ENCODE measurements at regions not wholly inside any gene's neighbourhood (a gene's known extent, or its start where the extent isn't known, plus 50 kb on each side); places are given as distances from the start of the nearest gene placed in this dataset.
"Not testable (repeated sequence)": the region's sequence is repeated elsewhere in the genome, so short reads cannot be mapped to it uniquely, and the experiment has no call there.

DNA sequence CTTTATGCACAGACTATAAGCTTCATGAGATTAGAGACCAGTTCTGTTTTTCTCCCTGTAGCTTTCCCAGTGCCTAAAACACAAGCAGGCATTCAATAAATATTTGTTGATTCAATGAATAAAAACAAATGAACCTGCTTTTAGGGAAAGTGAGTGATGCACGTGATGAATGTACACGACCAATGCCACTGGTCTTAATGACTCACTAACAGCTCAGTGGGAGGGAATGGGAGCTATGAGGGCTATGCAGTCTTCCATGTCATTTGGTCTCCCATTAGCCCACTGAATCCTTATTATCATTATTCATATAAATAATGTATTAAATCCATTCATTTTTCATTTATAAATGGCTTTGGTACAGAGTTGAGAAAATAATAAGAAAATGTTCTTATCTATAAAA is 247.4 kb downstream of the FBXO8 start:
- H3K4me1 Mint-ChIP-seq = no peaks in the 10 kb centered on the region
- no peaks in the 10 kb centered on the region for H3K27me3 Mint-ChIP-seq
- no peaks in the 10 kb centered on the region for H3K36me3 Mint-ChIP-seq
- H3K27ac Mint-ChIP-seq = no peak overlapping the region
- H3K9me3 Mint-ChIP-seq = no peaks in the 10 kb centered on the region
- H3K4me3 Mint-ChIP-seq = no peak overlapping the region

GRCh38 chr4:174023641-174024040 is 259.8 kb downstream of the FBXO8 start:
- Mint-ChIP-seq H3K27ac (no peak overlapping the region), H3K27me3 (peaks cover 2% of the 10 kb centered on the region), H3K4me3 (no peak overlapping the region), H3K9me3 (peaks cover 0 to 4% (median 1%) of the 10 kb centered on the region in 3 donors), H3K36me3 (peaks cover 2% of the 10 kb centered on the region), H3K4me1 (no peaks in the 10 kb centered on the region)

GRCh38 chr4:174018236-174018635 is 265.2 kb downstream of the FBXO8 start:
- H3K27me3 Mint-ChIP-seq = no peaks in the 10 kb centered on the region
- H3K4me1 Mint-ChIP-seq = no peaks in the 10 kb centered on the region
- peaks cover 2% of the 10 kb centered on the region for H3K36me3 Mint-ChIP-seq
- H3K4me3 Mint-ChIP-seq = no peak overlapping the region
- H3K27ac Mint-ChIP-seq = no peak overlapping the region
- H3K9me3 Mint-ChIP-seq = peaks cover 0 to 1% (median 0%) of the 10 kb centered on the region in 3 donors

DNA sequence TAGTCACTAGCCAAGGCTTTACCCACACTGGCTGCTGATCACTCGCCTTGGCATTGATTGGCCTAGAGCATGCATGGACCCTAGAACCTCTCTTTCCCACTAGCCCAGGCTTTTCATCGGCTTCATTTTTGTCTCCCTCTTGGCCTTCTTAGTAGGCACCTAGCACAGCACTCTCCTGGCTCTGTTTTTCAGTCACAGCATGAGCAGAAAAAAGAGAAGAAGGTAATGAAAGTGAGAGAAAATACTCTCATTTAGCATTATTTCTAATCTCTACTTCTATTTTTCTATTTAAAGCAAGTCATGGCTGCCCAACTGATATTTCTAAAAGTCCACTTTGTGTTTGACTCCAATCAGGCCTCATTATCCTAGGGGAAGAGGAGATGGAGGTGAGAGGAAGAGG is 267.2 kb downstream of the FBXO8 start:
- Mint-ChIP-seq H3K27ac (no peak overlapping the region), H3K27me3 (no peaks in the 10 kb centered on the region), H3K9me3 (peaks cover 0 to 1% (median 0%) of the 10 kb centered on the region in 3 donors), H3K4me1 (no peaks in the 10 kb centered on the region), H3K4me3 (no peak overlapping the region), H3K36me3 (peaks cover 2% of the 10 kb centered on the region)

- Mint-ChIP-seq H3K27ac (no peak overlapping the region), H3K9me3 (no peaks in the 10 kb centered on the region), H3K4me1 (no peaks in the 10 kb centered on the region), H3K36me3 (no peaks in the 10 kb centered on the region), H3K4me3 (no peak overlapping the region), H3K27me3 (no peaks in the 10 kb centered on the region)
Measured at GRCh38 chr4:174012886-174013259, 270.6 kb downstream of the FBXO8 start.

- Mint-ChIP-seq H3K9me3 (no peaks in the 10 kb centered on the region), H3K27ac (no peak overlapping the region), H3K4me1 (no peaks in the 10 kb centered on the region), H3K36me3 (no peaks in the 10 kb centered on the region), H3K4me3 (no peak overlapping the region), H3K27me3 (no peaks in the 10 kb centered on the region)
Measured at GRCh38 chr4:174012135-174012885, 271.2 kb downstream of the FBXO8 start.

GRCh38 chr4:174010547-174010946 is 272.9 kb downstream of the FBXO8 start:
- no peaks in the 10 kb centered on the region for H3K36me3 Mint-ChIP-seq
- H3K9me3 Mint-ChIP-seq = no peaks in the 10 kb centered on the region
- no peak overlapping the region for H3K4me3 Mint-ChIP-seq
- H3K27me3 Mint-ChIP-seq = no peaks in the 10 kb centered on the region
- H3K27ac Mint-ChIP-seq = no peak overlapping the region
- H3K4me1 Mint-ChIP-seq = no peaks in the 10 kb centered on the region

GRCh38 chr4:174009686-174010451 is 273.6 kb downstream of the FBXO8 start:
- Mint-ChIP-seq H3K36me3 (no peaks in the 10 kb centered on the region), H3K27ac (no peak overlapping the region), H3K4me3 (no peak overlapping the region), H3K27me3 (no peaks in the 10 kb centered on the region), H3K9me3 (no peaks in the 10 kb centered on the region), H3K4me1 (no peaks in the 10 kb centered on the region)

DNA sequence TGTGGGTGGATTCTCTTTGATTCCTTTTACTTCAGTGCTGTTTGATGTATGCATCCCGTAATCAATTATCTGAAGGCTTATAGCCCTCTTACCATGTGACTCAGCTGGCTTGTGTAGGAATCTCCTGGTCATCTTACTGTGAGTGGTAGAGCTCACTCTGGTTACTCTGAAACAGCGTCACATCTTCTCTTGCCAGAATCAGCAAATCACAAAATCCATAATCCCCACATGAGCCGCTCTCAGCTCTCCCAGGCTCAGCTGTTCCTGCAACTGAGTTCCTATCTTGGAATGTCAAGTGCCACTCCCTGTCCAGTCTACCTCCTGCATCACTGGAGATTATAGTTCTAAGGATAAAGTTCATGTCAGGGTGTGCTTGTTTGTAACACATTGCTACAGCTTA is 278.0 kb downstream of the FBXO8 start:
- Mint-ChIP-seq H3K27ac (no peak overlapping the region), H3K4me3 (no peak overlapping the region)

DNA sequence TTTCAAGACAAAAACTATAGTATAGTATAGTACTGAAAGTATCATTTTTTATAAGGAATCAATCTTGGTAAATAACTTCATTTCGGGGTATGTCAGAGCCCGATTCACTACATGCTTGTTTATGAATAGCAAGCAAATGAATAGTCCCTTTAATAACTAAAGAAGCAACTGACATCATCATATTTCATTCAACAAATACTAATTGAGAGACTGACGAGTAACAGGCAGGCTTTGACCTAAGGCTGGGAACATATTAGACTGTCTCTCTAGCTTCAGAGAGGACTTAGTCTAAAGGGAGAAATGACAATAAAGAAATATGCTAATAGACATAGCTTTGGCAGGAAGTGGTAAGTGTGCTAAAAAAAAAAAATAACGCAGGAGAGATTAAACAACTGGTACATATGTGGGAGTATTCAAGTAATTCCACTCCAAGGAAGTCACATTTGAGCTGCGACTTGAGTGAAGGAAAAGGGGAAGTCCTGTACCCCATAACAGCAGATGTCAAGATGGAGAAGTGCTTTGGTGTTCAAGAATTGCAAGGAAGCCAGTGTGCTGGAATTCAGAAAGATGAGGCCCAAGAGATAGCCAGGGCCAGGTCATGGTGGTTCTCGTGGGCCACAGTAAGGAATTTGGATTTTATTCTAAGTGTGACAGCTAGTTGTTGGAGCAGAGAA is 284.9 kb downstream of the FBXO8 start:
- Mint-ChIP-seq H3K4me1 (no peaks in the 10 kb centered on the region), H3K9me3 (peaks cover 0 to 4% (median 2%) of the 10 kb centered on the region in 3 donors), H3K27me3 (no peaks in the 10 kb centered on the region), H3K27ac (no peak overlapping the region), H3K36me3 (no peaks in the 10 kb centered on the region), H3K4me3 (no peak overlapping the region)

More for the DNA sequence above, 278.0 kb downstream of the FBXO8 start:
- Mint-ChIP-seq H3K27me3 (no peaks in the 10 kb centered on the region), H3K9me3 (no peaks in the 10 kb centered on the region), H3K4me1 (no peaks in the 10 kb centered on the region), H3K36me3 (no peaks in the 10 kb centered on the region)

GRCh38 chr4:173995779-173996178 is 287.7 kb downstream of the FBXO8 start:
- H3K4me1 Mint-ChIP-seq, H3K9me3 Mint-ChIP-seq, H3K4me3 Mint-ChIP-seq, H3K36me3 Mint-ChIP-seq, H3K27ac Mint-ChIP-seq, H3K27me3 Mint-ChIP-seq: not testable (repeated sequence)

- H3K4me1 Mint-ChIP-seq = no peaks in the 10 kb centered on the region
- H3K4me3 Mint-ChIP-seq = no peak overlapping the region
- H3K9me3 Mint-ChIP-seq = peaks cover 0 to 2% (median 0%) of the 10 kb centered on the region in 3 donors
- no peaks in the 10 kb centered on the region for H3K27me3 Mint-ChIP-seq
- no peaks in the 10 kb centered on the region for H3K36me3 Mint-ChIP-seq
- no peak overlapping the region for H3K27ac Mint-ChIP-seq
Measured at GRCh38 chr4:173991814-173992213, 291.7 kb downstream of the FBXO8 start.

GRCh38 chr4:173991316-173991715 is 292.2 kb downstream of the FBXO8 start:
- H3K4me1 Mint-ChIP-seq = no peaks in the 10 kb centered on the region
- no peak overlapping the region for H3K4me3 Mint-ChIP-seq
- H3K9me3 Mint-ChIP-seq = peaks cover 0 to 2% (median 0%) of the 10 kb centered on the region in 3 donors
- no peaks in the 10 kb centered on the region for H3K36me3 Mint-ChIP-seq
- H3K27me3 Mint-ChIP-seq = no peaks in the 10 kb centered on the region
- no peak overlapping the region for H3K27ac Mint-ChIP-seq

DNA sequence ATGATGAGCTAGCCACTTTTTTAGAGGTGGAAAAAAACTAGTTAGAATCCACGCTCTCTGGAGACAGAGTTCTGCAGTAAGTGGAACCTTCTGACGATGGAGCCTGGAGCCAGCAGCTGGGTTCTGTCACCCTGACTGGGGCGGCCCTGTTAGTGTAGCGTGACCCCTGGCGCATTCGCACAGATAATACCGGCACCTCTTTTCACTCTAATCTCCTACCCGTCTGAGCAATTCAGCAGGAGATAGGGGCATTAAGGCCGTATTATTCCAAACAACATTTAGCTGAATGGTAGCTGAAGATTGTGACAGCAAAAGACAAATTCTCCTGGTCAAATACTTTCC is 292.6 kb downstream of the FBXO8 start:
- Mint-ChIP-seq H3K27ac (no peak overlapping the region), H3K36me3 (no peaks in the 10 kb centered on the region), H3K9me3 (peaks cover 0 to 2% (median 0%) of the 10 kb centered on the region in 3 donors), H3K4me3 (no peak overlapping the region), H3K4me1 (no peaks in the 10 kb centered on the region), H3K27me3 (no peaks in the 10 kb centered on the region)

- peaks cover 0 to 2% (median 0%) of the 10 kb centered on the region in 3 donors for H3K9me3 Mint-ChIP-seq
- no peak overlapping the region for H3K4me3 Mint-ChIP-seq
- no peak overlapping the region for H3K27ac Mint-ChIP-seq
- H3K27me3 Mint-ChIP-seq = no peaks in the 10 kb centered on the region
- H3K4me1 Mint-ChIP-seq = no peaks in the 10 kb centered on the region
- no peaks in the 10 kb centered on the region for H3K36me3 Mint-ChIP-seq
Measured at GRCh38 chr4:173990126-173990868, 293.2 kb downstream of the FBXO8 start.

All from IgD-negative memory B cell (primary cell).